Kidney (tissue), 13 donors: ENCODE measurements at regions not wholly inside any gene's neighbourhood (a gene's known extent, or its start where the extent isn't known, plus 50 kb on each side); places are given as distances from the start of the nearest gene placed in this dataset.

ENCODE experiments used
- DNase-seq, 5 donors: peaks; one replicate each; pipeline ENCODE4 v3.0.0-alpha.2; 2013 to 2020
- FAIRE-seq: peaks from 2 replicates; lab custom pipeline; 2012; peaks lifted over from hg19 to GRCh38; lab: Jason Lieb, UNC
- H3K27ac ChIP-seq, 2 donors: one replicate each; pipeline ENCODE4 v1.7.0; 2013; ENCODE audit warnings: low read depth in 2 of 2, low read length in 2 of 2, inconsistent platforms in 1 of 2
- H3K27me3 ChIP-seq: one replicate; pipeline ENCODE4 v1.7.1; 2013; ENCODE audit warnings: low read length, inconsistent platforms; ENCODE audit not compliant: control insufficient read depth, insufficient read depth
- H3K36me3 ChIP-seq, 3 donors: one replicate each; pipeline versions ENCODE4 v1.7.0 to v1.7.1; 2013; ENCODE audit warnings: low read length in 3 of 3, control low read depth in 1 of 3, inconsistent platforms in 1 of 3; ENCODE audit not compliant: insufficient read depth in 3 of 3, control insufficient read depth in 2 of 3
- H3K4me1 ChIP-seq, 3 donors: one replicate each; pipeline versions ENCODE4 v1.7.0 to v1.7.1; 2013; ENCODE audit warnings: low read length in 3 of 3, inconsistent platforms in 1 of 3, low read depth in 1 of 3; ENCODE audit not compliant: control insufficient read depth in 2 of 3, insufficient read depth in 2 of 3
- H3K4me3 ChIP-seq, 3 donors: one replicate each; pipeline versions ENCODE4 v1.7.0 to v1.8.1; 2013; ENCODE audit warnings: low read length in 3 of 3, control low read depth in 1 of 3, inconsistent platforms in 1 of 3
- H3K9ac ChIP-seq, 3 donors: one replicate each; pipeline versions ENCODE4 v1.7.0 to v1.7.1; 2013; ENCODE audit warnings: low read length in 3 of 3, control low read depth in 1 of 3, inconsistent platforms in 1 of 3
- H3K9me3 ChIP-seq, 3 donors: one replicate each; pipeline versions ENCODE4 v1.7.0 to v1.7.1; 2013; ENCODE audit warnings: low read length in 3 of 3, control low read depth in 1 of 3, inconsistent platforms in 1 of 3; ENCODE audit not compliant: control insufficient read depth in 2 of 3, insufficient read depth in 1 of 3
- intact Hi-C: fragments of 100-400 bp; cut with DNase I; formaldehyde crosslinking; loops from one replicate; pipeline ENCODE4 v1.11.1; 2022
- TF ChIP-seq, protein P1 (sequence below): IDR thresholded peaks from 3 replicates; pipeline ENCODE4 v1.5.1; 2012; ENCODE audit warnings: mild to moderate bottlenecking, moderate library complexity, borderline replicate concordance; ENCODE audit not compliant: insufficient read depth; ENCODE audit errors: extremely low read depth
- donor health status: control.
- donor health status: control.
- donor health status: control.
- donor health status: control.
- donor health status: control.
- donor health status: DM: yes; HTN: yes; CAD: no.
- donor health status: Normal renal cell carcinoma (clear cell type).

DNA sequence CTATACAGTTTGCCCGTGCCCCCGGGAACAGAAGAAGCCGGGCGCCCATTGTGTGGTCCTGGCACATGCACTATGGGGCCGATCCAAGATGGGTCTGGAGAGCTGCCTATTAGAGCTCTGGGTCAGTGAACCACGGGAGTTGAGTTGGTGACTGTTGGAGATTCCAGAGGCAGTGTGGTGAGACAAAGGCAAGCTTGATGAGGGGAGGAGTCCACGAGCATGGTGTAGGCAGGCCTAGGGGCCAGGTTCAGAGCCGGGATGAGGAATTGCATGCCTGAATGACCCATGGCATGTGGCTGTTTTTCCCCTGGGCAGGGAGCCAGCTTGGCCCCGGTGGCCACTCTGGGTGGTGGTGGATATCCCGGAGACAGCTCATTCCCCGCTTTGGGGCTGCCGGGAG lies 84.4 kb upstream of the STC2 start:
- Histone ChIP-seq H3K36me3 (no peaks in the 10 kb centered on the region), H3K9ac (no peak overlapping the region), H3K27ac (no peak overlapping the region), H3K9me3 (no peaks in the 10 kb centered on the region), H3K27me3 (no peaks in the 10 kb centered on the region), H3K4me1 (no peaks in the 10 kb centered on the region), H3K4me3 (no peak overlapping the region)
- intact Hi-C loops = no loop called here
- FAIRE-seq (no peak), DNase-seq (peak in 2 of 5 donors; percentile 6 to 20)
- TF ChIP-seq, protein P1, sequence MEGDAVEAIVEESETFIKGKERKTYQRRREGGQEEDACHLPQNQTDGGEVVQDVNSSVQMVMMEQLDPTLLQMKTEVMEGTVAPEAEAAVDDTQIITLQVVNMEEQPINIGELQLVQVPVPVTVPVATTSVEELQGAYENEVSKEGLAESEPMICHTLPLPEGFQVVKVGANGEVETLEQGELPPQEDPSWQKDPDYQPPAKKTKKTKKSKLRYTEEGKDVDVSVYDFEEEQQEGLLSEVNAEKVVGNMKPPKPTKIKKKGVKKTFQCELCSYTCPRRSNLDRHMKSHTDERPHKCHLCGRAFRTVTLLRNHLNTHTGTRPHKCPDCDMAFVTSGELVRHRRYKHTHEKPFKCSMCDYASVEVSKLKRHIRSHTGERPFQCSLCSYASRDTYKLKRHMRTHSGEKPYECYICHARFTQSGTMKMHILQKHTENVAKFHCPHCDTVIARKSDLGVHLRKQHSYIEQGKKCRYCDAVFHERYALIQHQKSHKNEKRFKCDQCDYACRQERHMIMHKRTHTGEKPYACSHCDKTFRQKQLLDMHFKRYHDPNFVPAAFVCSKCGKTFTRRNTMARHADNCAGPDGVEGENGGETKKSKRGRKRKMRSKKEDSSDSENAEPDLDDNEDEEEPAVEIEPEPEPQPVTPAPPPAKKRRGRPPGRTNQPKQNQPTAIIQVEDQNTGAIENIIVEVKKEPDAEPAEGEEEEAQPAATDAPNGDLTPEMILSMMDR = no peak

DNA sequence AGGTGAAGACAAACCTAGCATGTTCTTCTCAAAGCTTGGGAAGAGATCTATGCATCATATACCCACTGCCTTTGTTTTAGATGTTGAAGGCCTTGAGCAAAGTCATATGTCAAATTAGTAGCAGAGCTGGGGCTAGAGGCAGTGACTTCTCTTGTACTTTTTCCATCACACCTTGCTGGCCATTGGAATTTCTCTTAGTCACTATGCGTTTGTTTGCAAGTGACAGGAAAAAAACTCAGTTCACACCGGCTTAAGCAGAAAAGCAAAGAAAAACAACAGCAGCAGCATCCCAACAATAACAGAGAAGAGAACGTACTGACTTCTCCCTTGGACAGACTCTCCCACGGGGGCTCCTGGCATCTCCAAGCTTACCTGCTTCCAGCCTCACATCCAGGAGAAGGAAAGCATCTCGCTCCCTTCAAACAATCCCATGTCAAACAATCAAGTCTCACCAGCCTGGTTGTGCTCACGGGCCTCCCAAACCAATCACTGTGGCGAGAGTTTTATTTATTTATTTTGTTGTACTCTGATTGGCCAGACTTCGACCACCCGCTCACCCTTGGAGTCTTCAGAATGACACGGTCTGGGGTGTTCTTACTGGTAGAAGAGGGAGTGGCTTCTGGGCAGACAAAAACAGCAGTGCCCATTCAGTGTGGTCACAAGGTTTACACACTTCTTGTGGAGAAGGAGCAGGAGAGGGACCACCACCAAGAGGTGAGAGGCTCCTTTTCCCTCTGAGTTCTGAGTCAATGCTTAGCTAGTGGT lies 83.8 kb upstream of the STC2 start:
- FAIRE-seq = no peak
- TF ChIP-seq, protein P1 = no peak
- Histone ChIP-seq H3K4me1 (no peaks in the 10 kb centered on the region), H3K27me3 (no peaks in the 10 kb centered on the region), H3K27ac (no peak overlapping the region), H3K9me3 (no peaks in the 10 kb centered on the region), H3K9ac (no peak overlapping the region), H3K4me3 (no peak overlapping the region), H3K36me3 (no peaks in the 10 kb centered on the region)
- intact Hi-C loops = no loop called here
- DNase-seq = no peak

DNA sequence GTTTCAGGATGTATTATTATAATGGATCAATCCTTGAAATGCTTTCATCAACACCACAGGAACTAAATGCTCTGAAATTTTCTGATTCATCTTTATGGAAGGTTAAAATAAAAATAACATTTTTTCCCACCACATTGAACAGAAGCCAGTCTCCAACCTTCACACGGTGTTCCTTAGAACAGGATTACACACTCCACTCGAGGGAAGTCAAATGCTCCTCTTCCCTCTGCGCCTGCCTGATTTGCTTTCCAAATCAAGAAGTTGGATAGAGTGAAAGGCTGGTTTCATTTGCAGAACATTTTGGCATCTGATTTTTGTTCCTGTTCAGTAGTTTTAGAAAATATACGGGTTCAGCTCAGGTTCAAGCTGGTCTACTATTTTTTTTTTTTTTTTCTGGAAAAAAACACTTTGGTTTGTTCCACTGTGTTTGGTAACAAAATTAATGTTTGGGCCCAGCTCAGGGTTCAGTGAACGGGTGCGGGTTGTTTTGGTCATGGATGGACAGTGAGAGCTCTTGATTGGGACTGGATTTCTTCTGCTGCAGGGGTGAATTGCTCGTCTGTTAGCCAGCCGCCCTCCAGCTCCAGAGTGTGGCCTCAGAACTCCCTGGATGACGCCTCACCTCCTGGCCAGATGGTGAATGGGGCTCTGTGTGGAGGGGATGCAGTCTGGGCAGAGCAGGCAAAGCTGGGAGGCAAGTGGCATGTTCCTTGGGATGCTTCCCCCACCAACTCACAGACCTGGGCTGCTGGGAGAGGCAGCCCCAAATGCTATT lies 82.4 kb upstream of the STC2 start:
- Histone ChIP-seq H3K4me3 (no peak overlapping the region), H3K9ac (no peak overlapping the region), H3K36me3 (no peaks in the 10 kb centered on the region), H3K27me3 (no peaks in the 10 kb centered on the region), H3K27ac (no peak overlapping the region), H3K9me3 (no peaks in the 10 kb centered on the region), H3K4me1 (no peaks in the 10 kb centered on the region)
- TF ChIP-seq, protein P1 = no peak
- intact Hi-C loops = no loop called here
- FAIRE-seq (no peak), DNase-seq (no peak)
